ENCODE measurements at regions not wholly inside any gene's neighbourhood (a gene's known extent, or its start where the extent isn't known, plus 50 kb on each side); places are given as distances from the start of the nearest gene placed in this dataset.

DNA sequence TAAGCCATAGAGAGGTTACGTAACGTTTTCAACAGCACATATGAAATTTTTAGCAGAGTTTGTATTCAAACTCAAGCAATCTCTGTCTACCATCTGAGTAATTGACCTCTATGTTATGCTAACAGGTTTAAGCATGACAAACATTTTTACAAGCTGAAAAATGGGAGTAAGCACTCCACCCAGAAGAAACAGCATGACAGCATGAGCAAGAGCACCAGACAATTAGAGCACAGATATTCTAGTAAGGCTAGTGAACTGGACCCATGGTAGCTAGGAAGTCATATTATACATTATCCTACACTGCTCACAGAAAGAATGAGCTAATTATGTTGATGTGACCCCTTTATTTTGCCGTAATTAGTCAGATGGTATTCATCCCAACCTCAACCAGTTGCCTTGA, 200.5 kb downstream of the PABPC4L start:
- Histone ChIP-seq H3K36me3 (no peaks in the 10 kb centered on the region), H3K4me3 (no peak overlapping the region), H3K9me3 (no peaks in the 10 kb centered on the region), H3K27ac (no peak overlapping the region), H3K27me3 (no peaks in the 10 kb centered on the region), H3K4me1 (no peaks in the 10 kb centered on the region)
- no peak for TF ChIP-seq POLR2A (IDR thresholded peaks at IDR 0.05)
- TF ChIP-seq, protein P1, sequence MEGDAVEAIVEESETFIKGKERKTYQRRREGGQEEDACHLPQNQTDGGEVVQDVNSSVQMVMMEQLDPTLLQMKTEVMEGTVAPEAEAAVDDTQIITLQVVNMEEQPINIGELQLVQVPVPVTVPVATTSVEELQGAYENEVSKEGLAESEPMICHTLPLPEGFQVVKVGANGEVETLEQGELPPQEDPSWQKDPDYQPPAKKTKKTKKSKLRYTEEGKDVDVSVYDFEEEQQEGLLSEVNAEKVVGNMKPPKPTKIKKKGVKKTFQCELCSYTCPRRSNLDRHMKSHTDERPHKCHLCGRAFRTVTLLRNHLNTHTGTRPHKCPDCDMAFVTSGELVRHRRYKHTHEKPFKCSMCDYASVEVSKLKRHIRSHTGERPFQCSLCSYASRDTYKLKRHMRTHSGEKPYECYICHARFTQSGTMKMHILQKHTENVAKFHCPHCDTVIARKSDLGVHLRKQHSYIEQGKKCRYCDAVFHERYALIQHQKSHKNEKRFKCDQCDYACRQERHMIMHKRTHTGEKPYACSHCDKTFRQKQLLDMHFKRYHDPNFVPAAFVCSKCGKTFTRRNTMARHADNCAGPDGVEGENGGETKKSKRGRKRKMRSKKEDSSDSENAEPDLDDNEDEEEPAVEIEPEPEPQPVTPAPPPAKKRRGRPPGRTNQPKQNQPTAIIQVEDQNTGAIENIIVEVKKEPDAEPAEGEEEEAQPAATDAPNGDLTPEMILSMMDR (IDR thresholded peaks at IDR 0.05), result no peak
- WGBS, 4 donors, result 91 to 97% (median 96%) methylated on average over 3 of the region's 3 CpGs
- ATAC-seq (no peak), DNase-seq (no peak)
- intact Hi-C loops (cut with DNase I), result no loop called here

DNA sequence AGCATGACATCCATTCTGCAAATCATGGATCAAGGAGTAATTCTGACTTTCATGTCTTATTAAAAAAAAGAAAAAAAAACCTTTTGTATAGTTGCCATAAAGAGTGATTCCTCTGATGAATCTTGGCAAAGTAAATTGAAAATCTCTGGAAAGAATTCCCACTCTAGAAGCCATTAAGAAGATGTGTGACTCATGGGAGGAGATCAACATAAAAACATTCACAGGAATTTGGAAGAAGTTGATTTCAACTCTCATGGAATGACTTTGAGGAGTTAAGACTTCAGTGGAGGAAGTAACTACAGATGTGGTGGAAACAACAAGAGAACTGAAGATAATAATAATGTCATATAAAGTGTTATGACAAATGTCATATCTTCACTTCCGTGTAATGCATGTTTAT, 204.2 kb downstream of the PABPC4L start:
- intact Hi-C loops (cut with DNase I), result no loop called here
- H3K36me3 ChIP-seq, result no peaks in the 10 kb centered on the region
- no peak overlapping the region for H3K4me3 ChIP-seq
- WGBS, 4 donors, result 59 to 72% (median 68%) methylated on average over 1 of the region's 1 CpG
- peaks cover 0 to 2% (median 0%) of the 10 kb centered on the region in 12 donors for H3K9me3 ChIP-seq
- ATAC-seq (no peak), DNase-seq (no peak)
- no peak for TF ChIP-seq POLR2A (IDR thresholded peaks at IDR 0.05)
- TF ChIP-seq, protein P1 (IDR thresholded peaks at IDR 0.05), result no peak
- no peaks in the 10 kb centered on the region for H3K27me3 ChIP-seq
- no peaks in the 10 kb centered on the region for H3K4me1 ChIP-seq
- H3K27ac ChIP-seq, result no peak overlapping the region

DNA sequence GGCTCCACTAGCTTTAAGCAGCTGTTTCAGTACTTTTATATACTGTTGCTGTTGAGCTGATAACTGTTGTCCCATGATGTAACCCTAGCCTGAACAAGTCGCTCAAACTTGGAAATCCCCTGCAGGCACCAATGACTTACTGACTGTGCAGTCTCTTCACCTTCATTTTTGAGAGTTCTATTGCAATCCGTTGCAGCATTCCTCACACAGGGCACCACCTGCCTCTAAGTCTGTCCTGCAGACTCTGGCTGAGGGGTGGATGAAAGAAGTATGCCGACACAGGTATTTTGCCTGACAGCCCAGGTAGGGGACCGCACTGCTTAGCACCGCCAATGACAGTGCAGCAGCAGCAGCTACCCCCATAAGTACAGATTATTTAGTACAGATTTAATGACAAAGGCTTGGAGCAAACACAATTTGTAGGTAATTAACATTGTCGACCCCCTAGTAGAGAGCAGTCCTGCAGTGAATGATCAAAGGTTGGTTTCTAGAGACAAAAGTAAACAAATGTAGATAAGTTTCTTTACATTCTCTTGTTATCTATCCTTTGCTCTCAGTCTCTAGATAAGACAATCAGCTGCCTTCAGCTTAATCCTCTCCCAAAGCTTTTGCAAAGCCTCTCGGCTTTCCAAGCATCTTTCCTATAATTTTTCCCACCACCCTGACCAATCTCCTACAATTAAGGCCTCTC, 205.0 kb downstream of the PABPC4L start:
- intact Hi-C loops (cut with DNase I), result no loop called here
- ATAC-seq, result no peak
- no peaks in the 10 kb centered on the region for H3K27me3 ChIP-seq
- H3K4me3 ChIP-seq, result no peak overlapping the region
- no peak overlapping the region for H3K27ac ChIP-seq
- TF ChIP-seq, protein P1 (IDR thresholded peaks at IDR 0.05), result no peak
- TF ChIP-seq POLR2A (IDR thresholded peaks at IDR 0.05), result no peak
- H3K9me3 ChIP-seq, result peaks cover 0 to 9% (median 0%) of the 10 kb centered on the region in 12 donors
- H3K4me1 ChIP-seq, result no peaks in the 10 kb centered on the region
- H3K36me3 ChIP-seq, result no peaks in the 10 kb centered on the region
- WGBS, 4 donors, result 74 to 89% (median 83%) methylated on average over 7 of the region's 7 CpGs
- DNase-seq, result no peak

DNA sequence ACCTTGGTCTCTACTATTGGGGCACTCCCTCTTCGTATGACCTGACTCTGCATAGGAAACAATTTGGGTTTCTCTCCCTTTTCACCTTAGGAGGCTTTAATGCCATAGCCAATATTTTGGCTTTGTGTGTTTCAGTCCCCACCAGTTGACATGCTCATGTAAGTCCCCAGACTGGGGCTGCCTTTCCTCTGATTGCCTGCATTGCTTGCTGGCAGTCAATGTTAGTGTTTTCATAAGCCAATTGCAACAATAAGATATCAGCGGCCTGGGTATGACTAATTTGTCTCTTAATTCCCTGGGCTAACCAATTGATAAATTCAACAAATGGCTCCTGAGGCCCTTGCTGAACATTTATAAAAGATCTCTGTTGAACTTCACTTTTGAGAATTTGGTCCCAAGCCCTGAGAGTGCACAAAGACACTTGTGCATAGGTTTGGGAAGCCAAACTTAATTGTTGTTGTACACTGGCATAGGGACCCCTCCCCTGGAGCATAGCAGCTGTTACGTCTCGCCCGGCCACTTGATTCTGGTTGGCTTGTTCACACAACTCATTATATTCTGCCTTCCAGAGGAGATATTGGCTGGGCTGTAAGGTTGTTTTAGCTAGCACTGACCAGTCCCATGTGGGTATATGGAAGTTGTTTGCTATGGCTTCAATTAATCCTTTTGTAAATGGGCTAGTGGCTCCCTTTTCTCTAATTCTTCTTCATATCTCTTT, 206.2 kb downstream of the PABPC4L start:
- Histone ChIP-seq H3K9me3 (peaks cover 0 to 21% (median 4%) of the 10 kb centered on the region in 12 donors), H3K27me3 (no peaks in the 10 kb centered on the region), H3K36me3 (no peaks in the 10 kb centered on the region), H3K27ac (no peak overlapping the region), H3K4me3 (no peak overlapping the region), H3K4me1 (no peaks in the 10 kb centered on the region)
- TF ChIP-seq POLR2A (IDR thresholded peaks at IDR 0.05), result no peak
- TF ChIP-seq, protein P1 (IDR thresholded peaks at IDR 0.05), result no peak
- DNase-seq (no peak), ATAC-seq (no peak)
- WGBS, 4 donors, result 84 to 93% (median 88%) methylated on average over 5 of the region's 5 CpGs
- intact Hi-C loops (cut with DNase I), result no loop called here
